GM21717 (cell line): ENCODE measurements at regions not wholly inside any gene's neighbourhood (a gene's known extent, or its start where the extent isn't known, plus 50 kb on each side); places are given as distances from the start of the nearest gene placed in this dataset.

Experiments used
- ATAC-seq: cut with Tn5 transposase; IDR thresholded peaks from one replicate; pipeline ENCODE4 v1.9.1; 2021; ENCODE audit warnings: mild to moderate bottlenecking, moderate library complexity; ENCODE audit not compliant: unreplicated experiment

DNA sequence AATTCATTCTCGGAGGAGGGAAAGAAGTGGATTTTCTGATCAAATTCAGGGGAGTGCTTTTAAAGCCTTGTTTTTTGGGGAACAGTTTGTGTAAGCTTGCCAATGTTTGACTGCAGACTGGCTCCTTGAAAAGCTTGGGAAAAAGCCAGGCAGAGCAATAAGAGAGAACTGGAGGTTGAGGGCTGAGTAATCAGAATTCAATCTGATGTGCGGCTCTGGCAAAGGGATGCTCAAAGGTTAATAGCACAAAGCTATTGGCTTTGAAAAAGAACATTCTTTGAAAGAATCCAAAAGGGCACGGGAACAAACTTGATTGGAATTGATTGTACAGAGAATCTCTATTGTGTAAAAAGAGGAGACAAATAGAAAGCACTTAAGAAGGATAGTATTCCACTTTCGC lies 279.3 kb downstream of the YTHDC2 start:
- ATAC-seq, result no peak

DNA sequence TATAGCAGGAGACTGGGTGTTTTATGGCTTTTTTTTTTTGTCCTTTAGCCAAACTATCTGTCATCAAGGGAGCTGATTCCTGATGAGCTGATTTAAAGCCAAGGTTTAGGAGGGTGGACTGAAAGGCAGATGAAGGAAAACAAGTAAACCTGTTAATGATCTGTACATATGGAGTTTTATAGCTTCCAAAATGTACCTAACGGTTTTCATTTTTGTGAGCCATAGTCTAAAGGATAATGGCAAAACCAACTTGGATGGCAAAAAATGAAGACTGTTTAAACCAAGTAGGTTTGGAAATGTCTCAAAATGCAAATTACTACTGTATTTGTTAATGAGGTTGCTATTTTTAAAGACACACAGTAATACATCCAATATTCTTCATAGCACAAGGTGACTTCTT lies 281.5 kb downstream of the YTHDC2 start:
- ATAC-seq, result no peak

DNA sequence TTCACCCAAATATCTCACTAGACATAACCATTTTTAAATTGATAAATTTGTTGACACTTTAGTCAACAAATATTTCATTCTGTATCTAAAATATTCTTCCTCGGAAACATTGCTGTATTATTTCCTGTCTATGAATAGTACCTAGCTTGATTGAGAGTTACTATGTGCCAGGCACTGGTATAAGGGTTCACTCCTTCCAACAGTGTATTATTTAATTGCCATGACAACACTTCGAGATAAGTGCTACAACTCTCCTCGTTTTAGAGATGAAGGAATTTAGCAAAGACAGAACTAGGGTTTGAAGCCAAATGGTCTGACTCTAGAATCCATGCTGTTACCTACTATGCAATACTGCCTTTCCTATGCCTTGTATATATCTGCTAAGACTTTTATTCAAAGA lies 287.2 kb downstream of the YTHDC2 start:
- no peak for ATAC-seq

DNA sequence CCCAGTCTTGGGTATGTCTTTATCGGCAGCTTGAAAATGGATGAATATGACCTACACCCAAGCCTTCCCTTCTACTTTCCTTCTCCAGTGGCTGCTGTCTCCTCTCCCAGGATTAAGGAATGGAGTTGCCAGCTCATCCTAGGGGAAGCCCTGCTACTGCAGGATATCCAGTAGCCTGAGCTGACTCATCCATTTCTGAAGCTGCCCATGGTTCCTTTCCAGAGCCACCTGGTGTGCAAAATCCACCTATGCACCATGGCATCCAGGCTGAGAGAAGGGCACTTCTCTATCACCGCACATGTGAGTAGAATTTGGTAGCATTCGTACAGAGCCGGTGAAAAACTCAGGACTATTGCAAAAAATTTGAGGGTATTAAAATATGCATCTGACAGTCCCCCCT lies 290.8 kb downstream of the YTHDC2 start:
- no peak for ATAC-seq

GRCh38 chr5:113804943-113805342 lies 291.4 kb downstream of the YTHDC2 start:
- no peak for ATAC-seq

- ATAC-seq, result no peak
Observed at GRCh38 chr5:113806250-113806649, 292.8 kb downstream of the YTHDC2 start.

- no peak for ATAC-seq
Observed at GRCh38 chr5:113806904-113807303, 293.4 kb downstream of the YTHDC2 start.

GRCh38 chr5:113807427-113807991 lies 294.0 kb downstream of the YTHDC2 start:
- ATAC-seq, result no peak

- no peak for ATAC-seq
Observed at GRCh38 chr5:113808956-113809355, 295.5 kb downstream of the YTHDC2 start.

- ATAC-seq, result no peak
Observed at GRCh38 chr5:113809626-113810025, 296.1 kb downstream of the YTHDC2 start.

DNA sequence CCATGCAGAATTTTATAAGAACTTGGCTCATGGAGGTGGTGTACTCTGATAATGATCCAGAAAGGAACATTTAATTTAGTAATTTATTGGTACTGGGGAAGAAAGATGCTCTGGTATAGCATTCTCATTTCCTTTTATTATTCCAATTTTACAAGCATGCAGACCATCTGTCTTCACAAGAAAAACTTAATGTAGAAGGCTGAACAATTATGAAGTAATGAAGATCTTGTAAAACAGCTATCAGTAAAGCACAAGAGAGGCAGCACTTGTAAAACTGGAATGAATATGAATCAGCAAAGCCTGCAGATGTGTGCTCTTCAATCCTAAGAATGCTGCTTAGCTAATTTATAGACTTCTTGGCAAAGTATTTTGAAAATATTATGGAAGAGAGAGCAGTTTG lies 300.0 kb downstream of the YTHDC2 start:
- ATAC-seq, result no peak

- ATAC-seq, result no peak
Observed at GRCh38 chr5:113817683-113818082, 304.2 kb downstream of the YTHDC2 start.

DNA sequence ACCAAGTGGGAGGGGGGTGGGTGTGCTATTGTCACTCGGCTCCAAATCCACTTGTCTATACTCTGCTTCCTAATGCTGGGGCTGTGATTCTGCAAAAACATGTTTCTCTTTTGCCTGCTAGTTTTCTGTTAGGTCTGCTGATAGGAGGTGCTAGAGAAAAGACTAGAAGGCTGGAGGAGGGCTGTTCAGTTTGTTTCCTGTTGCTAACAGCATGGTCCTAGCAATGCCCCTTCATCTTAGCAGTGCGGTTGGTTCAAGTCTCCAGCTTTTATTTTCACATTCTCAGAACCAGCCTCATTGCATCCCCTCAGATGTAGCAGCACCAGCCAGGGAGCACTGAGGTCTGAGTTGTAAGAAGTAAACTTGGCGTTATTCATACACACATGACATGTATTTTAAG lies 310.2 kb downstream of the YTHDC2 start:
- no peak for ATAC-seq

- ATAC-seq, result no peak
Observed at GRCh38 chr5:113824307-113824706, 310.8 kb downstream of the YTHDC2 start.

DNA sequence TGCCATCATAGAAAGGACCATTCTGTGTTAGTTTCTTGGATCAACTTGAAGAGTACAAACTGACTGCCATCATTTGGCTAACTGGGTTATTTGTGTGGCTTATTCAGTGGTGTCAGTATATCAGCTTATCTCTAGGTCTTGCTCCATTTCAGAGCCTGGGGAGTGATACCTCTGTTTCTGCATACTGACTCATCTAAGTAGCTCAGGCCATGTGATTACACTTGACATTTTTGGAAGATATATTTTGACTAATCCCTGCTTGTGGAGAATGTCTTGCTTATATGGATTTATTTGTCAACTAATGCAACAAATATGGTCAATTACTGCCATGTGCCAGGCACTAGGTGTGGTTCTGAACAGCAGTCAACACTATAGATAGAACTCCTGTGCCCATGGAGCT lies 311.7 kb downstream of the YTHDC2 start:
- ATAC-seq, result no peak

- no peak for ATAC-seq
Observed at GRCh38 chr5:113846941-113847340, 333.4 kb downstream of the YTHDC2 start.

DNA sequence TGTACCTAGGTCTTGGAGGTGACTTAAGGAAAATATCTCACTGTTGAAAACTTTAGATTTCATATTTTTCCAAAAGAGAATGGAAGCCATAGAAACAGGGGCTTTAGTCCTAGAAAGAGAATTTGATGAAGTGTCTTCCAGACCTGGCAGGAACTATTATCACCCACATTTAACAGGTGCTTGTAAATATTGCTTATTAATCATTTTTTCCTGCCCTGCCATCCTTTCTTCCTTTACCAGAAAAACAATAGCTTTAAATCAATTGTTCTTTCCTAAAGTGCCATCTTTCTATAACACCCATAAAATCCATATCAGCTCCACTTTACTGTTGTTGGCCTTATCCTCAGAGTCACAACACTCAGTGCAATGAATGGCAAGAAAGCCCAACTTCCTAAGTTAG lies 350.9 kb downstream of the YTHDC2 start:
- ATAC-seq, result no peak

DNA sequence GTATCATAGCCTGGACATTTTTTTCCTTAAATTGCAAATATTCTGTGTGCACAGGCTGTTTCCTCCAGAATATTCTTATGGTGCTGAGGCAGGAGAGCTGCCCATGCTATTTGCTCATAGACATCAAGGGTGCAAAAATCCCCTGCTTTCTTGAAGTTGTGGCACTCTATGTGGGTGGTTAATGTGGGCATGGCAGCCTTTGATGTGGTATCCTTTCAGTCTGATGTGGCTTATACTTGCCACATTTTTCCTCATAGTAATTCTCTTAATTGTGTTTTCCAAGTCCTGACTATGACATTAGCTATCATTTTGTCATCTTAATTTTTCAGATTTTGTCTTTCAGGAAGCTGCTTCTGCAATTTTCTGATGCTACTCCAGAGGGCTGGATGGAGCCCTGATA lies 353.3 kb downstream of the YTHDC2 start:
- no peak for ATAC-seq

DNA sequence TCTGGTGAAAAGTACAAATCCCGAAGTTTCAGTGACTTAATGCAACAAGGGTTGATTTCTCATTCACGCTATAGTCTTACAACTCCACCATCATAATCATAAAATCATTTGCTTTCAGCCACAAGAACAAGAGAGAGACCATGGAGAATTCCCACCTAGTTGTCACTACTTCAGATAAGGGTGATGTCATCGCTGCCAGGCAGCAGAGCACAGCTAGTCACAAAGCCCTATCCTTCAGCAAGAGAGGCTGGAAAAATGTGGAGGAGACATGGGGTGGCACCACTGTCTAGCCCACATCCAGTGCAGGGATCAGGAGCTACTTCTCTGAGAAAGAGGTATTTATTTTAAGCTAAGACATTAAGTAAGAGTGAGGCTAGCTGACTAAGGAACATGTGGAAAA lies 356.1 kb downstream of the YTHDC2 start:
- no peak for ATAC-seq

DNA sequence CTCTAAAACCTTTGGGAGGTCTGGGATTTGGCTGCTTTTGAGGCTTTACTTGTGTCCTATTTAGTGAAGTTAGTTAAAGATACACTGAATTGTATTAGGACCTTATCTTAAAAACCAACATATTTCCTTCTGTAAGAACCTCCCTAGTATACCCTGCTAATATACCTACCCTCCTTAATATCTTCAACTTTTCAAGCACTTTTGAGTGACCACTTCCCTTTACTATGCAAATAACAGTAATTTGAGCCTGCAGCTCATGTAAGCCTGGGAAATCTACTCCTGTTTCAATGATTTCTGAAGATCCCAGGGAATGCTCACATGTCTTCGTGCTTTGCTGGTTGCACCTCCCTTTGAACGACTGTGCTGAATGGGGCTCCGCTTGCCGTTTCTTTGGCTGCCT lies 358.5 kb downstream of the YTHDC2 start:
- ATAC-seq, result no peak

DNA sequence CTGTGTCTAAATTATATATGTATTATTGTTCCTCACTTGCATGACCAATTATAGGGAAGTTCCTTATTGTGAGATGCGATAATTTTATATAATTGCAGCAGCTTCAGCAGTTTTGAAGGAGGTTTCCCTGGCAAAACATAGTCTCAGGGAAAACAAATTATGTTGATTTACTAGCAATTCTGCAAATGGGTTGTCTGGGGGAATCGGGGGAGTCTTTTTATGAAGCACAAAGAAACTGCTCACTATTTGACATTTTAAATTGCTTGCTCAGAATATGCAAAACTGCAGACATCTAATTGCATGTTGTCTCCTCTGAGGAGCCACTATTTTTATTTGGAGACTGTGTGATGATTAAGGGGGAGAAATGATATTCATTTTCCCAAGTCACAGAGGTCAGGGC lies 361.6 kb downstream of the YTHDC2 start:
- no peak for ATAC-seq

GRCh38 chr5:113891491-113891890 lies 378.0 kb downstream of the YTHDC2 start:
- no peak for ATAC-seq

- no peak for ATAC-seq
Observed at GRCh38 chr5:113896789-113897188, 383.3 kb downstream of the YTHDC2 start.

- no peak for ATAC-seq
Observed at GRCh38 chr5:113897748-113898147, 384.3 kb downstream of the YTHDC2 start.
